ENCODE measurements at regions not wholly inside any gene's neighbourhood (a gene's known extent, or its start where the extent isn't known, plus 50 kb on each side); places are given as distances from the start of the nearest gene placed in this dataset.

GRCh38 chr4:29852537-29852936 lies 867.6 kb upstream of the PCDH7 start:
- no peak for TF ChIP-seq POLR2A (IDR thresholded peaks at IDR 0.05)
- TF ChIP-seq CTCF (IDR thresholded peaks at IDR 0.05) = no peak
- no peak for TF ChIP-seq EP300 (IDR thresholded peaks at IDR 0.05)

All from suprapubic skin (tissue), 3 donors.